ENCODE measurements at regions not wholly inside any gene's neighbourhood (a gene's known extent, or its start where the extent isn't known, plus 50 kb on each side); places are given as distances from the start of the nearest gene placed in this dataset.

GRCh38 chr1:199687321-199687720 is 340.2 kb upstream of the NR5A2 start:
- TF ChIP-seq JUND (CRISPR knock-in tag; IDR thresholded peaks at IDR 0.05) (no peak), NR3C1 (CRISPR knock-in tag; IDR thresholded peaks at IDR 0.05) (no peak), ZBTB33 (CRISPR knock-in tag; IDR thresholded peaks at IDR 0.05) (no peak), DNMT1 (CRISPR knock-in tag; IDR thresholded peaks at IDR 0.05) (no peak), CREB3 (CRISPR knock-in tag; IDR thresholded peaks at IDR 0.05) (no peak), CTCF (CRISPR knock-in tag; IDR thresholded peaks at IDR 0.05) (no peak), ZBTB25 (CRISPR knock-in tag; IDR thresholded peaks at IDR 0.05) (no peak), EP300 (IDR thresholded peaks at IDR 0.05; ENCODE audit: low read depth in 2 of 2, low read length in 2 of 2) (no peak), EP300 (CRISPR knock-in tag; IDR thresholded peaks at IDR 0.05; ENCODE audit: borderline replicate concordance) (no peak), ZNF484 (CRISPR knock-in tag; IDR thresholded peaks at IDR 0.05; ENCODE audit: borderline replicate concordance, low read depth) (no peak), ERF (CRISPR knock-in tag; IDR thresholded peaks at IDR 0.05) (no peak)
